Spleen (tissue), 11 donors: ENCODE measurements at regions not wholly inside any gene's neighbourhood (a gene's known extent, or its start where the extent isn't known, plus 50 kb on each side); places are given as distances from the start of the nearest gene placed in this dataset.

ENCODE experiments used
- DNase-seq: peaks from one replicate; pipeline ENCODE4 v3.0.0-alpha.2; 2020
- H3K27ac ChIP-seq, 8 donors: fragments of 200-600 bp; sonication (generic) in 7 of 8; 1 replicate in 4 of 8; 2 replicates in 4 of 8; pipeline versions ENCODE4 v1.5.0 to v1.8.0; 2016 to 2021; ENCODE audit warnings: inconsistent platforms in 4 of 8, mild to moderate bottlenecking in 4 of 8, moderate library complexity in 1 of 8
- H3K27me3 ChIP-seq, 7 donors: fragments of 200-600 bp; sonication (generic) in 6 of 7; replicated peaks in 1 of 7; 1 replicate in 4 of 7; 2 replicates in 3 of 7; pipeline versions ENCODE4 v1.5.0 to v1.8.0; 2016 to 2021; ENCODE audit warnings: inconsistent platforms in 3 of 7, mild to moderate bottlenecking in 1 of 7
- H3K36me3 ChIP-seq, 6 donors: fragments of 200-600 bp; sonication (generic) in 5 of 6; 1 replicate in 4 of 6; 2 replicates in 2 of 6; pipeline versions ENCODE4 v1.5.0 to v1.8.0; 2016 to 2021; ENCODE audit warnings: inconsistent platforms in 2 of 6
- H3K4me1 ChIP-seq, 6 donors: fragments of 200-600 bp; sonication (generic) in 5 of 6; 1 replicate in 3 of 6; 2 replicates in 3 of 6; pipeline versions ENCODE4 v1.5.0 to v1.8.0; 2016 to 2021; ENCODE audit warnings: inconsistent platforms in 3 of 6
- H3K4me3 ChIP-seq, 8 donors: fragments of 200-600 bp; sonication (generic) in 7 of 8; 1 replicate in 4 of 8; 2 replicates in 4 of 8; pipeline versions ENCODE4 v1.5.0 to v1.8.0; 2016 to 2021; ENCODE audit warnings: inconsistent platforms in 4 of 8, mild to moderate bottlenecking in 4 of 8, moderate library complexity in 2 of 8
- H3K9me3 ChIP-seq, 8 donors: fragments of 200-600 bp; sonication (generic) in 7 of 8; 1 replicate in 4 of 8; 2 replicates in 4 of 8; pipeline versions ENCODE4 v1.5.0 to v1.8.0; 2016 to 2021; ENCODE audit warnings: inconsistent platforms in 4 of 8
- POLR2A ChIP-seq, 3 donors: fragments of 450-650 bp; IDR thresholded peaks; one replicate each; pipeline ENCODE4 v1.5.1; 2017; ENCODE audit warnings: antibody characterized with exemption in 3 of 3, mild to moderate bottlenecking in 1 of 3
- POLR2AphosphoS5 ChIP-seq, 3 donors: sonication (generic); formaldehyde crosslinking; IDR thresholded peaks; one replicate each; pipeline ENCODE4 v1.5.1; 2017; ENCODE audit warnings: antibody characterized with exemption in 3 of 3
- WGBS, 5 donors: extraction: QIAGEN DNeasy Blood & Tissue Kit in 3 of 5; methylation state at CpG; one replicate each; pipeline versions ENCODE4 v1.1.5 to v1.1.7; 2013 to 2018; 5-methylcytosine and 5-hydroxymethylcytosine counted together
- intact Hi-C: fragments of 100-400 bp; cut with DNase I; formaldehyde crosslinking; loops from one replicate; pipeline ENCODE4 v1.15.0; 2023; ENCODE audit warnings: low total_unique reads
- TF ChIP-seq, protein P1 (sequence below), 11 experiments: fragments of 200-600 bp in 7 of 11; fragments of 450-650 bp in 4 of 11; sonication (generic) in 4 of 11; IDR thresholded peaks in 8 of 11; conservative IDR thresholded peaks in 3 of 11; 1 replicate in 7 of 11; 2 replicates in 4 of 11; pipeline versions ENCODE4 v1.4.0 to v1.8.0; 2016 to 2021; ENCODE audit warnings: antibody characterized with exemption in 11 of 11, inconsistent platforms in 4 of 11, mild to moderate bottlenecking in 1 of 11
- donor health status: healthy with polysubstance abuse.
- donor health status: DM: no; HTN: no; CAD: no; lungs with moderate emphysema.
- donor health status: DM: no; HTN: no; CAD: no.
- donor health status: Bipolar disorder and iron deficiency.
- donor health status: healthy.
- donor health status: DM: no; HTN: no; CAD: no.
- donor health status: DM: yes; HTN: yes; CAD: no.

DNA sequence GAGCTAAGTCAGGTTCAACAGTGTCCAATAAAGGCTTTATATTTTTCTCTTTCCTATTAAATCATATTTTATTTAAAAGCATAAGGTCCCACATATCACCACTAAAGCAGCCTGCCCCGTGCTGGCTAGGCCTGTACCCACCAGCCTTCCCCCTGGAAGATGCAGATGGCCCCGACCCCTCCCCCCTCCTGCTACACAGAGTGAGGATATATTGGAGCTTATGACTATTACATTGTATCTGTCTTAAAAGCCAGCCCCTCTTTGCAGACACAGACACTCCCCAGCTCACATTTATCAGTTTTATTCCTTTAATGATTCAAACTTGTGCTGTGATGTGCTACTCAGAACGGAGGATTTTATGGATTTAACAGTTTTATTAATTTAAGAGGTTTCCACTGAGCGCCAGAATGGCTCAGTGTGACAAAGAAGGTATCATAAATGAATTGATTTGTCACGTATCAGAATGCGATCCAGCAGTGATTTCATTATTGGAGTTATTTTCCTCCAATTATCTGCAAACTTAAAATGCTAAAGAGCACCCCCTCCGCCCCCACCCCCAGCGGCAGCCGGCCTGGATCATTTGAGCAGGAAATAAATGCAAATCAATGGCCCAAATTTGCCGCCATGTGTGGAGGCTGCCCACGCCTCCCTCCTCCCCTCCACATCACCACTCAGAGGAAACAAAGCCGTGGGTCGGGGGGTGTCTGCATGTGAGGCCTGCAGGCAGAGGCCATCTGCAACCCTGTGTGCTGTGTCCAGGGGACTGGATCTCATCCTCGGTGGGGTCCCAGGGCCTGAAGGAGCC, 72.6 kb upstream of the ZMIZ1 start:
- H3K4me3 ChIP-seq, result no peak overlapping the region
- no peaks in the 10 kb centered on the region for H3K36me3 ChIP-seq
- peaks cover 0 to 22% (median 8%) of the 10 kb centered on the region in 6 donors for H3K4me1 ChIP-seq
- H3K27ac ChIP-seq, result no peak overlapping the region
- intact Hi-C loops, result no loop called here
- H3K9me3 ChIP-seq, result no peaks in the 10 kb centered on the region
- H3K27me3 ChIP-seq, result peaks cover 0 to 8% (median 0%) of the 10 kb centered on the region in 7 donors
- whole genome bisulfite sequencing, 5 donors, result 77 to 83% (median 80%) methylated on average over 14 of the region's 14 CpGs
- no peak for TF ChIP-seq POLR2AphosphoS5 (IDR thresholded peaks at IDR 0.05)
- TF ChIP-seq POLR2A (IDR thresholded peaks at IDR 0.05), result no peak
- TF ChIP-seq, protein P1, sequence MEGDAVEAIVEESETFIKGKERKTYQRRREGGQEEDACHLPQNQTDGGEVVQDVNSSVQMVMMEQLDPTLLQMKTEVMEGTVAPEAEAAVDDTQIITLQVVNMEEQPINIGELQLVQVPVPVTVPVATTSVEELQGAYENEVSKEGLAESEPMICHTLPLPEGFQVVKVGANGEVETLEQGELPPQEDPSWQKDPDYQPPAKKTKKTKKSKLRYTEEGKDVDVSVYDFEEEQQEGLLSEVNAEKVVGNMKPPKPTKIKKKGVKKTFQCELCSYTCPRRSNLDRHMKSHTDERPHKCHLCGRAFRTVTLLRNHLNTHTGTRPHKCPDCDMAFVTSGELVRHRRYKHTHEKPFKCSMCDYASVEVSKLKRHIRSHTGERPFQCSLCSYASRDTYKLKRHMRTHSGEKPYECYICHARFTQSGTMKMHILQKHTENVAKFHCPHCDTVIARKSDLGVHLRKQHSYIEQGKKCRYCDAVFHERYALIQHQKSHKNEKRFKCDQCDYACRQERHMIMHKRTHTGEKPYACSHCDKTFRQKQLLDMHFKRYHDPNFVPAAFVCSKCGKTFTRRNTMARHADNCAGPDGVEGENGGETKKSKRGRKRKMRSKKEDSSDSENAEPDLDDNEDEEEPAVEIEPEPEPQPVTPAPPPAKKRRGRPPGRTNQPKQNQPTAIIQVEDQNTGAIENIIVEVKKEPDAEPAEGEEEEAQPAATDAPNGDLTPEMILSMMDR (IDR thresholded peaks at IDR 0.05 in 8 of 11, conservative IDR thresholded peaks at IDR 0.05 in 3 of 11), result no peak
- no peak for DNase-seq

DNA sequence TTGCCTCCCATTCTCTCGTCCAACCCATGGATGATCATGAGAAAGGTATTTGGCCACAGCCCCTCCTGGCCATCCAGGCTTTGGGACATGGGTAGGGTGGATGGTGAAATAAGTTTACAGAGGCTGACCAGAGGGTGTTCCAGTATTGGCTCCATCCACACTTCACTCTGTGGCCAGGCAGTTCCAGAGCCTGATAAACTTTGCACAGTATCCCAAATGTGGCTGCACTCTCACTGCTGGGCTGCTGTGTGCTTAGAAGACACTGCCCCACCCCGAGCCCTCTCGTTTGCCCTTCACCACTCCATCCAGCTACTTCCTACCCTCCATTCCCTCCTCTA, 72.0 kb upstream of the ZMIZ1 start:
- no peak for DNase-seq
- intact Hi-C loops, result no loop called here
- Histone ChIP-seq H3K4me1 (peaks cover 0 to 28% (median 9%) of the 10 kb centered on the region in 6 donors), H3K36me3 (no peaks in the 10 kb centered on the region), H3K27me3 (peaks cover 0 to 8% (median 0%) of the 10 kb centered on the region in 7 donors), H3K27ac (no peak overlapping the region), H3K9me3 (no peaks in the 10 kb centered on the region), H3K4me3 (no peak overlapping the region)
- 79 to 94% (median 85%) methylated on average over 3 of the region's 3 CpGs for WGBS, 5 donors
- TF ChIP-seq POLR2A (IDR thresholded peaks at IDR 0.05) (no peak), POLR2AphosphoS5 (IDR thresholded peaks at IDR 0.05) (no peak)
- TF ChIP-seq, protein P1 (IDR thresholded peaks at IDR 0.05 in 8 of 11, conservative IDR thresholded peaks at IDR 0.05 in 3 of 11), result no peak

DNA sequence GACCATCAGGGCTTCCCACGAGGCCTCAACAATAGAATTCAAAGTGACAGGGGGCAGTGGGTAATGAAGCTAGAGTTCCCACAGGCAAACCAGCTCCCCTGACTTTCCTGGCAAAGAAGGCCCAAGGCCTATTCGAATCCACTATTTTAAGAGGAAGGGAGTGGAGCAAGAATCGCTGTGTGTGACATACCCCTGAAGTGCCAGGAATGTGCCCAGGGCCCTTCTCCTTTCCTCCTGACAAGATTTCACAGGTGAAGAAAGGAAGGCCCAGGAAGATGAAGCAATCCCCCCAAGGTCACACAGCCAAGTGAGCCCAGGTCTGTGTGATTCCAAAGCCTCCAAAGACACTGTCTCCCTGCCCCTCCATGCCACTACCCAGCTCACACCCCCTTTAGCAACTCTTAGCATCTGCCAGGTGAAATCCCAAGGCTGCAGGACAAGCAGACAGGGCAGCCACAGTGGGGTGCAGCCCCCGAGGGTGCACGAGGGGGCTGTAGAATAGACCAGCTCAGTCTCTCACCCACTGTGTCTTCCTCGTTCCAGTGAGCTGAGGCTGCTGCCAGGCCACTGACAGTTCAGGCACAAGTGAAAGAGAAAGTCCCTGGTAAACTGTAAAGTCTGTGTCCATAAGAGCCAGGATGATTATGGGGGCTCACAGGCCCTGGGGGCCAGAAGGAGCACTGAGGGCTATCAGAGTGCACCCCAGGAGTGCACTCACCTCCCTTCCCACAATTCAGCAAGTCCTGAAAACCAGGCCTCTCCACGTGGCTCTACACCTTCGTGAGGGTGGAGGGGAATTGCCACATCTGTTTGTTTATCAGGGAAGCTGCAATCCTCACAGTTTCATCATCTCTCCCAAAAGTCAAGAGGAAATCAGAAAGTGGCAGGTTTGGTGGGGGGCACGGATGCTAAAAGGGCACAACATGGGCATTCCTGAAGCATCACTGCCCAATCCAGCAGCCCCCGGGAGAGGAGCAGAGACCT, 70.8 kb upstream of the ZMIZ1 start:
- Histone ChIP-seq H3K4me1 (peaks cover 0 to 26% (median 9%) of the 10 kb centered on the region in 6 donors), H3K4me3 (no peak overlapping the region), H3K36me3 (no peaks in the 10 kb centered on the region), H3K27ac (peak overlapping the region in 2 of 8 donors; percentile 5 to 30), H3K9me3 (no peaks in the 10 kb centered on the region), H3K27me3 (peaks cover 0 to 8% (median 0%) of the 10 kb centered on the region in 7 donors)
- TF ChIP-seq, protein P1 (IDR thresholded peaks at IDR 0.05 in 8 of 11, conservative IDR thresholded peaks at IDR 0.05 in 3 of 11), result no peak
- TF ChIP-seq POLR2AphosphoS5 (IDR thresholded peaks at IDR 0.05) (no peak), POLR2A (IDR thresholded peaks at IDR 0.05) (no peak)
- WGBS, 5 donors, result 41 to 65% (median 46%) methylated on average over 10 of the region's 10 CpGs
- intact Hi-C loops, result no loop called here
- DNase-seq, result no peak
